HepG2 (cell line): ENCODE measurements at regions not wholly inside any gene's neighbourhood (a gene's known extent, or its start where the extent isn't known, plus 50 kb on each side); places are given as distances from the start of the nearest gene placed in this dataset.
"Not testable (repeated sequence)": the region's sequence is repeated elsewhere in the genome, so short reads cannot be mapped to it uniquely, and the experiment has no call there.

Source experiments
- ARHGAP35 ChIP-seq: sonication (generic); formaldehyde crosslinking; IDR thresholded peaks from 2 replicates; pipeline ENCODE4 v1.9.0; 2022; ENCODE audit warnings: mild to moderate bottlenecking, inconsistent platforms, moderate library complexity, missing genetic modification reagents, borderline replicate concordance
- CHD2 ChIP-seq: IDR thresholded peaks from 2 replicates; pipeline ENCODE4 v1.6.1; 2011; ENCODE audit warnings: low read depth, low read length, improper control_type of control experiment
- CTCF ChIP-seq: sonication (generic); formaldehyde crosslinking; IDR thresholded peaks from 2 replicates; pipeline ENCODE4 v1.5.0; 2020; ENCODE audit warnings: mild to moderate bottlenecking, missing genetic modification reagents, moderate library complexity
- DNMT1 ChIP-seq: sonication (generic); formaldehyde crosslinking; IDR thresholded peaks from 2 replicates; pipeline ENCODE4 v1.5.1; 2020; ENCODE audit warnings: mild to moderate bottlenecking, missing genetic modification reagents
- ETV5 ChIP-seq: IDR thresholded peaks from 2 replicates; pipeline ENCODE4 v1.6.1; 2018; ENCODE audit warnings: missing biosample characterization, missing genetic modification reagents, inconsistent platforms, borderline replicate concordance
- MAX ChIP-seq: IDR thresholded peaks from 2 replicates; pipeline ENCODE4 v1.6.1; 2012; ENCODE audit warnings: inconsistent platforms
- POLR2AphosphoS5 ChIP-seq: IDR thresholded peaks from 2 replicates; pipeline ENCODE4 v1.6.1; 2012; ENCODE audit warnings: low read depth, low read length
- PRDM10 ChIP-seq: sonication (generic); formaldehyde crosslinking; IDR thresholded peaks from 2 replicates; pipeline ENCODE4 v1.4.0; 2020; ENCODE audit warnings: low read depth, missing genetic modification reagents
- SMARCE1 ChIP-seq: fragments of 450-650 bp; IDR thresholded peaks from 2 replicates; pipeline ENCODE4 v1.6.1; 2017; ENCODE audit warnings: borderline replicate concordance
- ZBTB1 ChIP-seq: sonication (generic); formaldehyde crosslinking; IDR thresholded peaks from 2 replicates; pipeline ENCODE4 v1.4.0; 2020; ENCODE audit warnings: missing genetic modification reagents, borderline replicate concordance

GRCh38 chrY:18483354-18483753 is 63.2 kb upstream of the HSFY1 start:
- not testable (repeated sequence) for TF ChIP-seq MAX; ZBTB1 (CRISPR knock-in tag); SMARCE1; CTCF (CRISPR knock-in tag); PRDM10 (CRISPR knock-in tag); POLR2AphosphoS5; CHD2; DNMT1; ETV5 (CRISPR knock-in tag); ARHGAP35 (CRISPR knock-in tag)
